ENCODE measurements at regions not wholly inside any gene's neighbourhood (a gene's known extent, or its start where the extent isn't known, plus 50 kb on each side); places are given as distances from the start of the nearest gene placed in this dataset.

DNA sequence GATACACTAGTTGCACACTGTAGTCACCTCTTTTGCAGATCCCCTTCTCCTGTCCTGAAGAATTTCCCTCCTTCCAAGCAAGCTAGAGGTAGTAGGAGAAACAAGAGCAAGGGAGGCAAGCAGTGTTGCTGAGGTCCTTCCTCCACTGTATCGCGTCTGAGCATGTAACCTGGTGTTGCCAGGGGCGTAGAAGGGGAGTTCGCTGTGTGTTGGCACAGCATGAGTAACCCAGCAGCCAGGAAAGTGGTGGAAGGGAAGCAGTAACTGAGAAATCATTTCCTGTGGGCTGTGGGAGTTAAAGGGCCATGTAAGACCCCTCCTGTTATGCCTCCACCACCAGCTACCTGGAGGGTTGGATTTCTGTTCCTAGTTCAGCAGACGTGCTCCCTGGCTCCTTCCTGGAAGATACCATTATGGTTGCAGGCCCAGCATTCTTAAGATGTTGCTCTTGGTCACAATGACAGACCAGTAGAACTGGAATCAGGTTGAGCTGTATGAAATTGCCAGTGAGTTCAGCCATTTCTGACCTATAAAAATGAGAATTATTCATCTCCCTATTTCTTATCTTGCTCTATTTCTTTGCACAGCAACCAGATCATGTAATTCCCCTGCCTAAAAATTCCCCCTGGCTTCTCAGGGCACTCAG lies 215.3 kb upstream of the TOPAZ1 start:
- DNase-seq: no peak

DNA sequence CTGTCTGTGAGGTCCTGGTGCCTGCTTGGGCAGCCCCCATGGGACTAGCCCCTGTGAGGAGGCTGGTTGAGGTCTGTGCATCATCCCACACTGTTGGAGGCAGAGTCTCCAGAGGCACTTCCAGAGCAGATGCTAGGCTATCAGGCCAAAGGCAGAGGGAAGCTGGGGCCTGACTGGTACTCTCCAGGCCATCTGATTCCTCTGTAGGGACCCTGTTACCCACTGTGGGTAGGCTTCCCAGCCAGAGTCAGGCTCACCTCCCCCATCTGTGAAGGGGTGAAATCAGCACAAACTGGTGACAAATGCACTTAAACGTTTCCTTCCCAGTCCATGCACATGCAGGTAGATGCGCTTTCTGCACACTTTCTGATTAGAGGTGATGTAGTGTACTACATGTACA lies 212.6 kb upstream of the TOPAZ1 start:
- DNase-seq: no peak

DNA sequence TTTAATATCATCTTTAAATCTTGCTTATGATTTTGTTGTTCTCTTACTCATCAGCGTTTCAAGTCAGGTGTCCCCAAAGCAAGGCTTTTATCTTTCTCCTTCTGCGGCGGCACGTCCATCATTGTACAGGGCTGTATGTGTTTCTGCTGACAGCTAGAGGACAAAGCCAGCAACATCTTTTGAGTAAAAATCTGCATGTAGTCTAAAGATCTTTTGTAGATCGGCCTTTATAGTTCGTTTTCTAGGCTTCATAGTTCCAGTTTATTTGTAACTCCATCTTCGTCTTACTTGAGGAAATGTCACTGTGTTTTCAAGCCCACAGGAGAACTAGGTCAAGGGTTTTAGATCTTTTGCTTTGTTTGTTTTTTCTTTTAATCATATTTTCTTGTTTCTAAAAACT lies 211.4 kb upstream of the TOPAZ1 start:
- no peak for DNase-seq

DNA sequence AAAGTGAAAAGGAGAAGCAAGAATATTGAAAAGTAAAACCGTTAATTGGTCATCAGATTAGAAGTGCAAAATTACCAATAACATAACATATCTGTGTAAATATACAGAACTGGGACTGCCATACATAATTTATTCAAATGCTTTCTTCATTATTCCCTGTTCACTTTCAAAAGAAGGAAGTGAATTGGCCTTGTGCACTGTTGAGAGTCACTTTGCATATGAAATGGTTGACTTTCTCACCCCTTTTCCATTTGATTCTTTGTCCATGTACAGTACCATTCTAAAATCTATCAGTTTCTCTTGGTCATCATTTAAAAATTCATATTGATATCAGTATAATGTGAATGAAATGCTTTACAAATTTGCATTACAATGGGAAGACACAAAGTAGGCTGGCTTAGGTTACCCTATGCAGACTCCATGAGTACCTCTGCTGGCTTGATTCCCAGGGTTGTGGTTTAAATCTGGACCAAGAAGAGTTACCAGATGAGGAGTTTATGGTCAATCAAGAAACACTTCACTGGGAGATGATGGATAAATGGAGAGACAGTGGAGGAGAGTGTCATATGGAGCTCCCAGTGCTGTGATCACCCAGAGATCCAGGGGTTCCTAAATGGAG lies 210.9 kb upstream of the TOPAZ1 start:
- DNase-seq: no peak

DNA sequence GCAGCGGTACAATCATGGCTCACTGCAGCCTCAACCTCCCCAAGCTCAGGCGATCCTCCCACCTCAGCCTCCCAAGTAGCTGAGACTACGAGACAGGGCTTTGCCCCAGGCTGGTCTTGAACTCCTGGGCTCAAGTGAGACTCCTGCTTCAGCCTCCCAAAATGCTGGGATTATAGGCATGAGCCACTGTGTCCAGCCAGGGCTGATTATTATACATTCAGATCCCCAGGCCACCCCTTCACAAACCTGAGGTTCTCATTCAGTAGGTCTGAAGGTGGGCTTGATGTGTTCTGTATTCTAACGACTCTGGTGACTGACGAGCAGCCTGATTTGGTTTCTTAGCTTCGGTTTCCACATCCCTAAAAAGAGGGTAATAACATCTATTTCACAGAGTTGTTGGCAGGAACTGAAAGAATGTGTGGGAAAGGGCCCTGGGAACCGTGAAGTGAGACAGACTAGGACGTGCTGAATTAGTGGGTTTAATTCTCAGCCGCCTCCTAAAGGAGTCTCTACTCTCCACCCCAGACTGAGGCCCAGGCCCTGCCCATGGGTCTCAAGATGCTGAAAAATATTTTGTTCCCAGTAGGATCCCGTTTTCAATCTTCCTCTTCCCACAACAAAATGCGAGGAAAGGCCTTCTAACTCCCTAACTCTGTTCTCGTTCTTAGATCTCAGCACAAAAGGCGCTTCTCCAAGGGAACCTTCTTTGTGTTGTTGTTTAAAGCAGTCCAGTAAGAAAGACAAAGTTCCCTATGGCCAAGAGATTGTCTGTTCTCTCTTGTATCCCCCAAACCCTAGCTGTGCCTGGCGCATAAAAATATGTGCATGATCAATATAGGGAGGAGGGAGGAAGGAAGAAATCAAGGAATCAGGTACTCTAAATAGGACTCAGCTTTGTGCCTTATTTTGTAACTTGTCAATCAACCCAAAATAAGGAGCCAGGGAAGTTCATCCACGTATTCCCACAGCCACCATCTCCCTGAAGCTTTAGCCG lies 210.0 kb upstream of the TOPAZ1 start:
- no peak for DNase-seq

DNA sequence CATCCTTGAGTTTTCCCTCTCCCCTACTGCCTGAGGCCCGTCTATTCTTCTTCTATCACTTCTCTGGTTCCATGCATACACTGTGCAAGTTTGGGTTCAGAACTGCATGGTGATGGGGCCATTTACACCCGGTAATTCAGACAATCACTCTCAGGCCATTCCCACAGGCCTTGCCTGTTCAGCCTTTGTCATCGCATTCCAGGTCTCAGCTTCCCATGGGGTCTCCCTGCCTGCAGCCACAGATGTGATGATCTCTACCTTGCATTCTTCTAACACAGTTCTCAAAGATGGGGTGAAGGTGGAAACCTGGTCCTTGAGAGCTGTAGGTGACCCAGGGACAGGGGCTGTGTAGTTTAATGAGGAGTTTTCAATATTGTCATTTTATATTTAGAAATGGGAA lies 209.2 kb upstream of the TOPAZ1 start:
- no peak for DNase-seq

DNA sequence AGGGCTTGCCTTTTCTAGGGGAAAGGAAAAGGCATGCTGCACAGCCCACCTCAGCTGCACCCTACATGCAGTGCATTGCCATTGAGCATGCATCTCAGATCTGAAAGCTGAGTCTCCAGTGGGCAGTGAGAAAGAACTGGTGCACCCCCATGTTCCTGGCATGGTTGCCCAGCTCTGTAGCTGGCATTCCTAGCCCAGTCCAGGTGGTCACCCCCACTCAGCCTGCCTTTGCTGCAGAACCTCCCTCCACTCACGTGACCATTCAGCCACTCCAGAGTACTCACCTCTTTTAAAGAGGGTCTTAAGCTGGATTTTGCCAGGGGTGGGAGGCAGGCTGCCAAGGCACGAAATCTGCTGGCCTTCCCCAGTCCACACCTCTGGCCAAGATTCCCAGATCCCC lies 208.6 kb upstream of the TOPAZ1 start:
- DNase-seq: no peak

DNA sequence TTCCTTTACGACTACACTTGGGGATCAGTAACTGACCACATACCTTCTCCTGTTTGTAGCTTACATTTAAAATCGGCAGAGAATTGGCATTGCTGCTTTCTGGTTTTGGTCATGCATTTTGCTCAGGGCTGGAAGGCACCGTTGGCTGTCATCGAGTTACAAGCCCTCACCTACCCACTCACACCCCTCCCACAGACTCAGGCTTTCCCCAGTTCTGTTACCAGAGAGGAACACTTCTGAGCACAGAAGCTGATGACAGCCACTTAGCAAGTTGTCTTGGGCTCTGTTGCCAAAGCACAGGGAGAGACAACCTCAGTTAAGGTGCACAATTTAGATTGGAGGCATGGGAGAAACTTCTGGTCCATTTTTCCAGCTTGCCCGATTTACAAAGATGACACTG lies 204.8 kb upstream of the TOPAZ1 start:
- DNase-seq: no peak

DNA sequence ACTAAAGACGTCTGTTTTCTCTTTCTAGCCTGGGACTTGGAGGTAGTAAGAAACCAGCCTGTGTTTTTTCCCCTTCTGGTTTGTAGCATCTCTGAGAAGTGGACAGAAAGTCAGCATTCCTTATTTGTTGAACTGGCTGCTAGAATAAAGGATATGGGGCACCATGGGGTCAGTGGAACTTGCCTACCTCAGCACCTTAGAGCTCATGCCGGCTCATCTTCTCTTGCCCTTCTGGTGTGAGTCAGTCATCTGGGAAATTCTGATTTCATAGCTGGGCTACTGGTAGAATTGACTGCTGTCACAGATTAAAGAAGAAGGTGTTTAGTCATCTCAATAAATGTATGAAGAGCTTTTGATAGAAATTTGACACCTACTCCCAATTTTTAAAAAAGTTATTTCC lies 202.7 kb upstream of the TOPAZ1 start:
- DNase-seq: no peak

DNA sequence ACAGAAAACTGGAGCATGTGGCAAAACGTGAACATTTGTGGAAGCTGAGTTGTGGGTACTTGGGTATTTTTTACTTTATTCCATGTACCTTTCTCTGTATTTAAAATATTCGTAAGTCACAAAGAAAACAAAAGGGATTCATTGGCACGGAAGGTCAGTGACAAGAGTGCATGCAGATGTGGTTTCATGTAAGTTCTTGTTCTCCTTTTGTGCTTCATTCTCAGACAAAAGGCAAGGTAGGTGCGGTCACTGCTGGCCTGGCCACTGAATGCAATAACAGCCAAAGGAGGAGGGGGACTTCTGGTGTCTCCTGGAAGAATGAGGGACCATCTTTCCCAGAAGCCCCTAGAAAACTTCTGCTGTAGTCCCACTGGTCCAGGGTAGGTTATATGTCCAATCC lies 200.0 kb upstream of the TOPAZ1 start:
- no peak for DNase-seq

DNA sequence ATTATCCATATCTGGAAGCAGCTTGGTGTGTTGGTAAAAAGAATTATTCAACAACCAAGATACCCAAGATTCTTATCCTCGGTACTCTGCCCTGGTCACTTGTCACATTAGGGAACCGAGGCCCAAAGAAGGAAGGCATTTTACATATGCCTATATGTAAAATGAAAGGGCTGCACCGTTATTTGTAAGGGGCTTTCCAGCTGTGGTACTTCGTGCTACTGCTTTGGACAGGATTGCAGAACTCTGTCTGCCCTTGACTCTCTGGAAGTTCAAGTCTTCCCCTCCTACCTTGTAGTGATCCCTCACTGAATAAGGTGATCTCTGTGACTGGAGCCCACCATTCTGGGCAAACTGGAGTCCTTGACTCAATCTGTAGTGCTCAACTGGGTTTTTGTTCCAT lies 198.9 kb upstream of the TOPAZ1 start:
- no peak for DNase-seq

DNA sequence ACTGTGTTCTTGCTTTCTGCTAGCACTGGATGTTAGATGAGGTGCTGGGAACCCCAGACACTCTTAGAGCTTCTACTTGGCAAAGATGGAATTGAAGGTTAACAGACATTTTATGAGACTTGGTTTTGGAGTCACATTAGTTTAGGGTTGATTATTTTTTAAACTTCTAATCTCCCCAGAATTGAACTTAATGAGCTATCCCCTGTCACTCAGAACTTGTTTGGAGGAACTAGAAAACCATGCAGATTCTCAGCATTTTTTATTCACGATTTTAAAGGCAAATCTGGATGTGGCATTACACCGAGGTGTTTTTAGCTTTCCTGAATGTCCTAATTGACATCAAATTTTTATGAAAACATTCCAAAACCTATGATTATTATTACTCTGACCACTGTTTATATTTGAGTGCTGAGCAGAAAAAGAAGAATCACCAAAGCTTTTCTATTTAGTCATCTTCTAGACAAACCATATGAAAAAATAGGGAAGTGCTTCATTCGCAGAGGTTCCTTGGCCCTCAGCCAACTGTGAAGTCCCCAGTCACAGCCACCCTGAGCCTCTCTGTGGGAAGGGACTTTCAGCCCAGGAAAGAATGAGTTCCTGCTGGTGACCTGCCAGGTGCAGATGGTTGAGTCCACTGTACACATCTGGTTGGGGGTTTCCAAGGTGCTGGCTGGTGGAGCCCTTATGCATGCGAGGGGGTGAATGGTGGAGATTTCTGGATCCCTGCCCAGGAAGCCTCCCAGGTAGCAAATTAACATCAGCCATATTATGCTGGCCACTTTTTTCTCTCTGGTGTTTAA lies 196.0 kb upstream of the TOPAZ1 start:
- no peak for DNase-seq

DNA sequence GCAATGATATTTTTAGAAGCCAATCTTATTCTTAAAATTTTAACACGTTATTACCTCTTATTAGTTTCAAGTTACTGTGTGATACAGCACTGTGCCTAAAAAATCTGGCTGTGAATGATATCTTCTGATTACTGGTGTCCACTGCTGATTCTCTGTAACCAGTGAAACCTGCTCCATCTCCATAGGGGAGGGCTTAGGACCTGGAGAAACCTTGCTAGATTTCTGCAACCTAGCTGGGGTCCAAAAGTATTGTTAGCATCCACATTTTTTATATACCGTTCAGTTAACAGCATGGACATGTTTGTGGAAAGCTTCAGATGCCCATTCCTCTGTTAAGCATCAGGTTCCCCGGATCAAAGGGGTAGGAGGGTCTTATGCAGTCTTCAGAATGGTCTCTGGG lies 193.9 kb upstream of the TOPAZ1 start:
- no peak for DNase-seq

DNA sequence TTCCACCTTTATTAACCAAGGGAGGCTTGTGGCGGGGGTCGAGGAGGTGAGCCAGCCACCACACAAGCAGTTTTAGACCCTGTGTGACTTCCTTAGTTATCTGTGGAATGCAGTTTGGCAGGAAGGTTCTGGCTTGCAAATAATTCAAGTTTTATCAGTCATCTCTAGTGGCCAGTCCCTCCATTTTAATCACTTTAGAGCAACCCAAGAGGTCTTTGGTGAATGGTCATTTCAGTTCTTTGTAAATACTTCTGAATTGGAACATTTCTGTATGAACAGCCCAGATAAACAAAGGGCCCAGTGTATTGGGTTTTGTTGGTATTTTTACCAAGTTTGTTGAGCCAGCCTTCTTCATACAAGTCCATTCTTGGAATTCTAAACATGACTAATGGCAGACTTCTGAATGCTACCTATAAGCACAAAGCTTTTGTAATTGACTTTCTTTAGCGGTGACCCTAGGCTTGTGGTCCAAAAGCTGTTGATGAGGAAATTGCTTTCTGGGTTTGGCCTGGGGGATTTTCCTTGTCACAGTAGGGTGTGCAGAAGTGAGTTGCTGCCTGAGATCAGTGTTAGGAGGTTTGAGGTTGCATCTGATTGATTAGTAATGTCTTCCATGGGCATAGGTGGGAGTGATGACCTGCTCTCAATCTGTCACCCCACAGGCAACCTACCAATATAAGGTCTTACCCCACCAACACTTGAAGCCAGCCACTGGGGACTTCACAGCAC lies 193.3 kb upstream of the TOPAZ1 start:
- DNase-seq: no peak

DNA sequence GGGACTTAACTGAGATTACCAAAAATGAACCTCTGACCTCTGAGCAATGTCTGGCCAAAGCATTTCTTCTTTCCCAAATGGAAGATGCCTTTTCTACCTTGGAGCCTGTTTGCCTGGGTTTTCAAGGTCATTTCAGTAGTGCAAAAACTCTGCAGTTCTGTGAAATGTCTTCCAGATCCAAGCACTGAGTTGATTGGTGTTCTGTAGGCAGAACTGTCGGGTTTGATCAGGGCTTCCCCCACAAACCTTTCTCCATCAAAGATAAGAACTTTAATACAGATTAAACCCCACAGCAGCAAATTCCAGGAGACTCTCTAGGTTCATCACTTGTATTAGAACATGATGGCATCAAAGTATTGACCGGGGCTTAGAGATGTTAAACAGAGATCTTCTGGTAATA lies 192.7 kb upstream of the TOPAZ1 start:
- DNase-seq: no peak

DNA sequence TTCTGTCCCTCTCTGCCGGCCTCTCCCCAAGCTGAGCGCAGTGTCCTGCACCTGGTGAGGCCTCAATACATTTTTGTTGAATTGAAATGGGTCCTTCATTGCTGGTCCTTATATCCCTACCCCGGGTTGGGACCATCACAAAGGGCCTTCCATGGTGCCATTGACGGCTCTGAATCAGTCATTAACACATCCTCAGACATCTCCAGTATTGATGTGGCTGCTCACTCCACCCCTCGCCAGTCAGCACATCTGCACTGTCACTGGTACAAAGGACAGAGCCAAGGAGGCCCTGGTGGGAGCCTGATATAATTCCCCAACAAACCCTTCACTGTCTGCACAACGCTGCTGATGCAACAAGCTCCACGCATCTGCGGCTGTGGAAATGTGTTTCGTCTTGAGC lies 191.6 kb upstream of the TOPAZ1 start:
- DNase-seq: no peak

DNA sequence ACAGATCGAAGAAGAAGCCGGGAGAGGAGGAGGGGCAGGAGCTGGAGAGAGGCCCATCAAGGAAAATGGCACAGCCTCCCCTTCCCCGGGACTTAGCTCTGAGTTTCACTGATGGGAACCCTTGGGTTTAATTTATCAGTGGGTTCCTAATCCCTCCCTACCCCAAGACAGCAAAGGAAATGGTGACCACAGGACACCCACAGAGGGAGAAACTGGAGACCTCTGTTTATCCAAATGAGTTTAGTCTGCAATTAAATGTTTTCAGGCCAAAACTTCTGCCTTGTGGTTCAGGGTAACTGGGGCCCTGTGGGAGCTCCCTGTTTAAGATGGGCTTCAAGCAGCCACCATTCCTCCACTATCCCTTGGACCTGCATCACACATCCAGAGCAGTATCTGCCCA lies 190.8 kb upstream of the TOPAZ1 start:
- no peak for DNase-seq

DNA sequence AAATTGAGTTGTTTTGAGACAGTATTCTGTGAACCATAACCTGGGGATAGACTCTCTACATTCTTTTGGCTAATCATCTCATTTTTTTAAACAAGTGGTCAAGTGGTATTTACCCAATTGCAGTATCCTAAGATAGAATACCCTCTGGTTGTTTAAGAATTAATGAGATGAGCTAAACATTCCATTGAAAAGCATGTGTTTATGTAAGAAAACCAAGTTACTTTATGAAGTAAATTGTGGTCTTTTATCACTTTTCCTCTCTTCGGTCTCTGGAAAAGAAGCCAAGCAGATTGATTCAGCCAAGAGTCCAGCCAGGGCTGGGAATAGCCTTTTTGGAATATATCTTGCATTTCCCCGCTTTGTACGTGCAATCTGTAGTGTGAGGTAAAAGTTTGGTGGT lies 185.7 kb upstream of the TOPAZ1 start:
- no peak for DNase-seq

DNA sequence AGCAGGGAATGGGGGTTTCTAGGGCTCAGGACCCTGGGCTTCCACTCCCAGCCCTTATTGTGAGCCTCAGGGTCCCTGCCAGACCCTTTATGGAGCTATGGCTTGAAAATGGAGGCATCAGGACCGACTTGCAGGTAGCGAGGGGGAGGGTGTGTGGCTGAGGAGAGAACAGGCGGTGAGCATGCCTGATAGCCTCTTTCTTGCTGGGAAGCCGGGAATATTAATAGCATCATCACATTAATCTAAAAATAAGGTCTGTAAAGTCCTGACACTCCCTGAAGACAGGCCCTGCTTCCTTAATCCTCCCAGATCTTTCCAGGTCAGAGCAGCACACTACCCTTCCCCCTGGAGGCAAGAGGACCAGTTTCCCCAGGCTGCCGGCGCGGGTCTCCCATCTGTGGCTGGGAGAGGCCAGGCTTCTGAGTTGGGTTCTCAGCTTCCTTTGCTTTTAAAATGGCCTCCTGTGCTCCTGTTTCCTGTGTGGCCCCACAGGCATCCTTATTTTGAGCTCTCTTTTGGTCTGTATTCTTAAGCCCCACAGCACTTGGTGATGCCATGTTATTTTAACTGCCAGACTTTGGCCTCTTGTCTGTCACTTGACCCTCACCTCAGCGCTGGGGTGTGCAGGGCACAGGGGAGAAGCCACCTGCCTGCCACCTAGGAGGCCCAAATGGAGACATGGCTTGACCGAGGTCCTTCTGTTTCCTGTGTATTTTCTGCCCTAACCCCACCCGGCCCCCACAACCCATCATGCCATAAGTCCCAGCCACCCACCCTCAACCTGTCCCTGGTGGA lies 185.0 kb upstream of the TOPAZ1 start:
- DNase-seq: no peak

DNA sequence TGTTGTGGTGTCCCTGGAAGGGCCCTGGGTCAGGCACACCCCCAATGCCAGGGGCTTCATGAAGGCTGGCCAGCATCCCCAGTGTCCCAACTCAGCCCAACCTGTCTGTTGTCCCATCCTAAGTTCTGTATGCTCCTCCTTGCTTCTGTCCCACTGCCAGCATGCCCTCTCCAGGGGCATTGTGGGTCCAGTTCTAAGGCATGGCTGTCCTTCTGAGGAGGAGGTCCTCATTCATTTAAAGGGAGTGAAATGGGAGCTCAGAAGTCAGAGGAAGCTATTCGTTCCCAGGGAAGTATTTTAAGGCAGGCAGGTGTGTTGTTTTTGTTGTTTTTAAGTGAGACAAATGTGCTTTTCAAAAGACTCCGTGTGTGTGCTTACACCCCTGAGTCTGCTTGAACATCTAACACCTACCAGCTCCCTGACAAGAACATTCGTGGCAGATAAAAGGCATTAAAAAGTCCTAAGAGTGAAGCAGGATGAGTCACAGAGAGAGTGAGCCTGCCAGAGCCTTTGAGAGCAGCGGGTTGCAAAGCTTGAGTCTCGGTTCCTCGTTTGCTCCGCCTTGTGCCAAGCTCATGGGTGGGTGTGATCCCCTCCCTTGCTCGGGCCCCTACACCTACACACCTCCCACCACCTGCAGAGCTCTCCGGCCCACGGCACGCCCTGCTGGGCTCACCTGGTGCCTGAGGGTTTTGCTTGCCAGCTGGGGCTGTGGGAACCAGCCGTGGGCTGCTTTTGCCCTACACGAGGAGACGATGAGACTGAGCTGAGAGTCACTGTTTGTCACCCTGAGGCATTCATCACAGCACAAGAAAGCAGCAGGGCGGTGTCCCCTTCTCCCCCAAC lies 183.4 kb upstream of the TOPAZ1 start:
- DNase-seq: peak; percentile 62

DNA sequence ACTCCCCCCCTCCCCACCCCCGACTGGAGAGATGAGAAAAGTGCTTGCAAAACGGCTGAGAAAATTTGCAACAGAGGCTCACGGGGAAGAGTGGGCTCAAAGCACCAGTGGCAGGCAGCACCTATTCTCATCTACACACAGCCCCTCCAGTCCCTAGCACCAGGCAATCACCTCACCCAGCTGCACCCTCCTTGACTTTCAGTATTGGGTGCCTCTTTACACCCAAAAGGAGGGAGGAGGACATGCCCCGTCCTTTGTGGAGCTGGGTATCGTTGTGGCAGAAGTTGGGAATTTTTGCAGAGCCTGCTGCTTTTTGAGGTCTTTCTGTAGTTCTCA lies 182.8 kb upstream of the TOPAZ1 start:
- no peak for DNase-seq

Measured in activated naive CD4-positive, alpha-beta T cell treated with anti-CD3 and anti-CD28 coated beads, Interleukin-2, amount 50 U/mL, for 16 hours (primary cell).